Mesenchymal stem cell (in vitro differentiated cells and primary cell): ENCODE measurements at regions not wholly inside any gene's neighbourhood (a gene's known extent, or its start where the extent isn't known, plus 50 kb on each side); places are given as distances from the start of the nearest gene placed in this dataset.

Experiments used
- DNase-seq: peaks from one replicate; pipeline ENCODE4 v3.0.0-alpha.2; 2013
- H2AFZ ChIP-seq: one replicate; pipeline ENCODE4 v1.6.1; 2013; ENCODE audit warnings: low read depth, mild to moderate bottlenecking, control low read depth, inconsistent platforms, low read length, moderate library complexity
- H2AK5ac ChIP-seq: 2 replicates; pipeline ENCODE4 v1.6.1; 2013; ENCODE audit warnings: low read length, moderate library complexity, mild to moderate bottlenecking, inconsistent platforms; ENCODE audit not compliant: severe bottlenecking
- H2BK120ac ChIP-seq: one replicate; pipeline ENCODE4 v1.6.1; 2013; ENCODE audit warnings: low read depth, mild to moderate bottlenecking, inconsistent platforms, low read length, moderate library complexity
- H2BK12ac ChIP-seq, 2 experiments: one replicate each; pipeline ENCODE4 v1.6.1; 2013; ENCODE audit warnings: inconsistent platforms in 2 of 2, low read length in 2 of 2, mild to moderate bottlenecking in 2 of 2, moderate library complexity in 2 of 2, control low read depth in 1 of 2
- H2BK15ac ChIP-seq: one replicate; pipeline ENCODE4 v1.6.1; 2013; ENCODE audit warnings: mild to moderate bottlenecking, low read depth, inconsistent platforms; ENCODE audit not compliant: poor library complexity, severe bottlenecking
- H2BK5ac ChIP-seq: 2 replicates; pipeline ENCODE4 v1.6.1; 2013; ENCODE audit warnings: low read depth, mild to moderate bottlenecking, low read length, control low read depth, inconsistent platforms; ENCODE audit not compliant: poor library complexity, severe bottlenecking
- H3K14ac ChIP-seq, 2 experiments: one replicate each; pipeline ENCODE4 v1.6.1; 2013; ENCODE audit warnings: inconsistent platforms in 2 of 2, low read length in 2 of 2, control low read depth in 1 of 2, mild to moderate bottlenecking in 1 of 2, moderate library complexity in 1 of 2
- H3K18ac ChIP-seq, 2 experiments: one replicate each; pipeline ENCODE4 v1.6.1; 2013; ENCODE audit warnings: inconsistent platforms in 2 of 2, low read length in 2 of 2, control low read depth in 1 of 2, low read depth in 1 of 2, mild to moderate bottlenecking in 1 of 2
- H3K23ac ChIP-seq, 2 experiments: one replicate each; pipeline ENCODE4 v1.6.1; 2013; ENCODE audit warnings: inconsistent platforms in 2 of 2, low read length in 2 of 2, mild to moderate bottlenecking in 2 of 2, moderate library complexity in 2 of 2, control low read depth in 1 of 2
- H3K27ac ChIP-seq: 2 replicates; pipeline ENCODE4 v1.5.1; 2013; ENCODE audit warnings: mild to moderate bottlenecking, moderate library complexity, low read length, control low read depth, inconsistent platforms; ENCODE audit not compliant: poor library complexity, severe bottlenecking
- H3K27me3 ChIP-seq, 2 experiments: 2 replicates each; pipeline versions ENCODE4 v1.6.1 to v1.7.0; 2013; ENCODE audit warnings: low read length in 2 of 2, mild to moderate bottlenecking in 2 of 2, moderate library complexity in 2 of 2, control low read depth in 1 of 2, inconsistent platforms in 1 of 2; ENCODE audit not compliant: control insufficient read depth in 1 of 2, insufficient read depth in 1 of 2
- H3K36me3 ChIP-seq, 2 experiments: 2 replicates each; pipeline versions ENCODE4 v1.6.1 to v1.7.0; 2013; ENCODE audit warnings: low read length in 2 of 2, control low read depth in 1 of 2, inconsistent platforms in 1 of 2, low read depth in 1 of 2, mild to moderate bottlenecking in 1 of 2; ENCODE audit not compliant: insufficient read depth in 2 of 2, control insufficient read depth in 1 of 2
- H3K4ac ChIP-seq, 2 experiments: one replicate each; pipeline ENCODE4 v1.6.1; 2013; ENCODE audit warnings: inconsistent platforms in 2 of 2, low read length in 2 of 2, mild to moderate bottlenecking in 2 of 2, moderate library complexity in 2 of 2, control low read depth in 1 of 2, low read depth in 1 of 2
- H3K4me1 ChIP-seq: 2 replicates; pipeline ENCODE4 v1.6.1; 2013; ENCODE audit warnings: low read depth, low read length, control low read depth; ENCODE audit not compliant: control insufficient read depth, insufficient read depth
- H3K4me2 ChIP-seq: 2 replicates; pipeline ENCODE4 v1.6.1; 2013; ENCODE audit warnings: low read length, mild to moderate bottlenecking, inconsistent platforms; ENCODE audit not compliant: poor library complexity, severe bottlenecking
- H3K4me3 ChIP-seq, 2 experiments: 2 replicates each; pipeline versions ENCODE4 v1.5.1 to v1.7.0; 2013; ENCODE audit warnings: low read length in 2 of 2, mild to moderate bottlenecking in 2 of 2, control low read depth in 1 of 2, low read depth in 1 of 2; ENCODE audit not compliant: insufficient read depth in 1 of 2
- H3K79me1 ChIP-seq: replicated peaks from 2 replicates; pipeline ENCODE4 v1.6.1; 2013; ENCODE audit warnings: mild to moderate bottlenecking, control low read depth, low read length, inconsistent platforms; ENCODE audit not compliant: poor library complexity, severe bottlenecking
- H3K9ac ChIP-seq: 2 replicates; pipeline ENCODE4 v1.7.0; 2013; ENCODE audit warnings: mild to moderate bottlenecking, low read length, moderate library complexity
- H3K9me3 ChIP-seq: 2 replicates; pipeline ENCODE4 v1.7.0; 2013; ENCODE audit warnings: mild to moderate bottlenecking, low read length; ENCODE audit not compliant: control insufficient read depth
- H4K8ac ChIP-seq: one replicate; pipeline ENCODE4 v1.6.1; 2013; ENCODE audit warnings: inconsistent platforms, mild to moderate bottlenecking, low read length, moderate library complexity
- H4K91ac ChIP-seq: one replicate; pipeline ENCODE4 v1.6.1; 2013; ENCODE audit warnings: mild to moderate bottlenecking, low read length, inconsistent platforms
- WGBS: methylation state at CpG from one replicate; pipeline ENCODE4 v1.1.7; 2013; ENCODE audit warnings: mixed read lengths; 5-methylcytosine and 5-hydroxymethylcytosine counted together

DNA sequence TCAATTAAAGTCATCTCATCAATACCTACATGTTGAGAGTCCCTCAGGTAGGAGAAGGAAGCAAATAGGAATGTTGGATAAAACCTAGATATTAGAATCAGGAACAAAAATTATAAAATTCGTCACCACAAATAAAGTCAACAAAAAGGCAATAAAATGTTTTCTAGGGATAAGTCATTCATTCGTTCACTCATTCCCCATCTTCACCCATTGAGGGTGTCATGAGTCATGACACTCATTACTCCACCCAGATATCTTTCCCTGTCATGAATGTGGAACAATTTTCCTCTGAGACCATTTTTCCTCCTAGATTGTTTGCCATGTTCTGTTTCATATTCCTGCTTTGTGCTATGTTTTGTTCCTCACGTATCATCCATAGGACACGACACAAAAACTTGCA lies 50.9 kb upstream of the OLIG3 start:
- H4K91ac ChIP-seq, result no peak overlapping the region
- no peak overlapping the region for H2BK12ac ChIP-seq
- no peak overlapping the region for H2BK15ac ChIP-seq
- H3K27me3 ChIP-seq, result no peaks in the 10 kb centered on the region
- no peak overlapping the region for H3K4me3 ChIP-seq
- no peak overlapping the region for H3K4ac ChIP-seq
- no peak overlapping the region for H3K4me2 ChIP-seq
- H3K79me1 ChIP-seq, result no peaks in the 10 kb centered on the region
- H3K23ac ChIP-seq, result no peak overlapping the region
- WGBS, result 83% methylated on average over 4 of the region's 4 CpGs
- no peak overlapping the region for H3K27ac ChIP-seq
- no peaks in the 10 kb centered on the region for H3K4me1 ChIP-seq
- no peak overlapping the region for H3K18ac ChIP-seq
- no peak overlapping the region for H2BK5ac ChIP-seq
- H2BK120ac ChIP-seq, result no peak overlapping the region
- H2AK5ac ChIP-seq, result no peak overlapping the region
- H3K36me3 ChIP-seq, result no peaks in the 10 kb centered on the region
- H3K9me3 ChIP-seq, result peaks cover 3% of the 10 kb centered on the region
- H4K8ac ChIP-seq, result no peak overlapping the region
- no peak overlapping the region for H2AFZ ChIP-seq
- no peak overlapping the region for H3K14ac ChIP-seq
- no peak overlapping the region for H3K9ac ChIP-seq
- DNase-seq, result no peak

DNA sequence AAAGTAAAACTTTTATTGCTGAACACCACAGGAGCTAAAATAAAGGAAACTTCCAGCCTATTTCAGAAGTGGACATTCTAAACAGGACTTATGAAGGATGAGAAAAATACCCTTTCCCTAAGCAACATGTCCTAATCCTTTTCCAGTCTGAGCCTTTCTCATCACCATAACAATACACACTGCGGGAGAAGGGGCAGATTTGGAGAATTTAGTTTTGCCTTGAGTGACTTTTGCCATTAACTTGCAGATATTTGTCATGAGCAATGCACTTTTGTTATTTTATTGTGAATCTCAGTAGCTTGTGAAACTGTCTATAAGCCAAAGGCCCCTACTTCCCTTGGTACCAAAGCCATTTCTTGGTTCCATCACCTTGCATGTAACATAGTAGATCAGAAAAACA lies 53.0 kb upstream of the OLIG3 start:
- H4K8ac ChIP-seq, result no peak overlapping the region
- H3K79me1 ChIP-seq, result no peaks in the 10 kb centered on the region
- H3K36me3 ChIP-seq, result no peaks in the 10 kb centered on the region
- H2AFZ ChIP-seq, result no peak overlapping the region
- no peak overlapping the region for H3K27ac ChIP-seq
- no peak overlapping the region for H2BK12ac ChIP-seq
- no peak overlapping the region for H2BK15ac ChIP-seq
- no peak for DNase-seq
- peaks cover 3% of the 10 kb centered on the region for H3K9me3 ChIP-seq
- H3K4ac ChIP-seq, result no peak overlapping the region
- peaks cover 0 to 8% of the 10 kb centered on the region in 2 experiments for H3K27me3 ChIP-seq
- H3K4me3 ChIP-seq, result no peak overlapping the region
- no peak overlapping the region for H3K4me2 ChIP-seq
- no peak overlapping the region for H3K14ac ChIP-seq
- H4K91ac ChIP-seq, result no peak overlapping the region
- no peak overlapping the region for H2BK120ac ChIP-seq
- H2AK5ac ChIP-seq, result no peak overlapping the region
- no peak overlapping the region for H3K9ac ChIP-seq
- H3K23ac ChIP-seq, result no peak overlapping the region
- no peaks in the 10 kb centered on the region for H3K4me1 ChIP-seq
- no peak overlapping the region for H3K18ac ChIP-seq
- WGBS, result no CpG with 5 or more reads among the region's 1 CpG
- H2BK5ac ChIP-seq, result no peak overlapping the region

DNA sequence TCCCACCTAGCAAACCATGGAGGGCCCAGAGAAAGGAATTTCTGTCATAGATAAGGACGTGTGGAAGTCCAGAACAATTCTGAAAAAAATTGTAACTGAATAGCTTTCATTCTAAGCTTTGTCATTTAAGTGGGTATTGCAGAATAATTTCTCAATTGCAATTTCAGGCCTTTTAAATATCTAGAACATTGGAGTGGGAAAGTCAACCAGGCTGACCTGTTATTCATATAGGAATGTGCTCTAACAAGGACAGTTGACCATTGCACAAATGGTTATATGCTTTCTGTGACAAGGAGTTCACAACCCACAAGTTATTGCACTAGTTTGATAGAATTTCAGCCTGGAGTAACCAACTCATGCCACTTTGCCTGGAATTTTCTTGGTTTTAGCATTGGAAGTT lies 53.4 kb upstream of the OLIG3 start:
- Histone ChIP-seq H3K27me3 (peaks cover 0 to 8% of the 10 kb centered on the region in 2 experiments), H3K36me3 (no peaks in the 10 kb centered on the region), H3K14ac (no peak overlapping the region), H2BK15ac (no peak overlapping the region), H3K18ac (no peak overlapping the region), H3K23ac (no peak overlapping the region), H2BK120ac (no peak overlapping the region), H3K79me1 (no peaks in the 10 kb centered on the region), H3K9me3 (peaks cover 3% of the 10 kb centered on the region), H2BK12ac (no peak overlapping the region), H4K91ac (no peak overlapping the region), H2BK5ac (no peak overlapping the region), H2AK5ac (no peak overlapping the region), H3K9ac (no peak overlapping the region), H3K27ac (no peak overlapping the region), H3K4me3 (no peak overlapping the region), H3K4me1 (no peaks in the 10 kb centered on the region), H3K4me2 (no peak overlapping the region), H4K8ac (no peak overlapping the region), H2AFZ (no peak overlapping the region), H3K4ac (no peak overlapping the region)
- DNase-seq, result no peak
- no CpG with 5 or more reads among the region's 1 CpG for WGBS

DNA sequence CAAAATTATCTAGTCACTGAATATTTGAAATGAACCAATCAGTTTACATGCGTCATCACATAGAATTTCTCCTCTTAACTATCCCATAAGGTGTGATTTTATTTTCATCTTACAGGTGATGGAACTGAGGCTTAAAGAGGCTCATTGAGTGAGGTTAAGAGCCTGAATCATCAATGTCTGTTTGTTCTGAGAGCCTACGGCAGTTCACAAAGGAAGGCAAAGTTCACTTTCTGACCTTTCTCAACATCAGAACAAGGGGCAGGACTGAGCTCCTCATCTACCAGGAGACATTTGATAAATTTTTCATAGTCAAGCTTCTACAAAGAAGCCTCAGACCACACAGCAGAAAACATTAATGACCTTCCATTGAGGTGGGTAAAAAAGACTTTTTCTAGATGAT lies 54.9 kb upstream of the OLIG3 start:
- no peak overlapping the region for H2BK120ac ChIP-seq
- no peak overlapping the region for H3K9ac ChIP-seq
- H3K4me1 ChIP-seq, result no peaks in the 10 kb centered on the region
- H3K27ac ChIP-seq, result no peak overlapping the region
- no peak overlapping the region for H2BK12ac ChIP-seq
- H3K36me3 ChIP-seq, result no peaks in the 10 kb centered on the region
- no peak overlapping the region for H2BK15ac ChIP-seq
- no peak overlapping the region for H2AK5ac ChIP-seq
- H3K4ac ChIP-seq, result no peak overlapping the region
- no peak for DNase-seq
- H3K4me3 ChIP-seq, result no peak overlapping the region
- H4K91ac ChIP-seq, result no peak overlapping the region
- H2BK5ac ChIP-seq, result no peak overlapping the region
- no peak overlapping the region for H3K4me2 ChIP-seq
- no peak overlapping the region for H4K8ac ChIP-seq
- H3K23ac ChIP-seq, result no peak overlapping the region
- no peaks in the 10 kb centered on the region for H3K79me1 ChIP-seq
- WGBS, result 71% methylated on average over 1 of the region's 2 CpGs
- H3K9me3 ChIP-seq, result peaks cover 3% of the 10 kb centered on the region
- peaks cover 0 to 8% of the 10 kb centered on the region in 2 experiments for H3K27me3 ChIP-seq
- H2AFZ ChIP-seq, result no peak overlapping the region
- no peak overlapping the region for H3K14ac ChIP-seq
- no peak overlapping the region for H3K18ac ChIP-seq
